ENCODE measurements at regions not wholly inside any gene's neighbourhood (a gene's known extent, or its start where the extent isn't known, plus 50 kb on each side); places are given as distances from the start of the nearest gene placed in this dataset.

DNA sequence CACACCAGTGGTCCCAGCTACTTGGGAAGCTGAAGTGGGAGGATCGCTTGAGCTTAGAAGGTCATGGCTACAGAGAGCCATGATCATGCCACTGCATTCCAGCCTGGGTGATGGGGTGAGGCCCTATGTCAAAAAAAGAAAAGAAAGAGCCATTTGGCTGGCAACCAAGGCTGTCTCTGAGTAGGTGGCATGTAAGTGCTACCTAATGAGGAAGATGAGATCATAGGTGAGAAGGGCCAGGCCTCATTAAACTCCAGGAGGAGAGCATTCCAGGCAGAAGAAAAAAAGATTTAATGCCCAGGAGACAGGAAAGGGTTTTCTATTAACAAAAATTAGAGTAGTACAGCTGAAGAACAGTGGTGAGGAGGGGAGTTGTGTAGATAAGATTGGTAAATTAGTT is 103.4 kb upstream of the ZNF678 start (continued):
- TF ChIP-seq ZNF621 (tag by site-specific recombination; IDR thresholded peaks at IDR 0.05) = no peak
- no peak for TF ChIP-seq ZNF558 (tag by site-specific recombination; IDR thresholded peaks at IDR 0.05)

DNA sequence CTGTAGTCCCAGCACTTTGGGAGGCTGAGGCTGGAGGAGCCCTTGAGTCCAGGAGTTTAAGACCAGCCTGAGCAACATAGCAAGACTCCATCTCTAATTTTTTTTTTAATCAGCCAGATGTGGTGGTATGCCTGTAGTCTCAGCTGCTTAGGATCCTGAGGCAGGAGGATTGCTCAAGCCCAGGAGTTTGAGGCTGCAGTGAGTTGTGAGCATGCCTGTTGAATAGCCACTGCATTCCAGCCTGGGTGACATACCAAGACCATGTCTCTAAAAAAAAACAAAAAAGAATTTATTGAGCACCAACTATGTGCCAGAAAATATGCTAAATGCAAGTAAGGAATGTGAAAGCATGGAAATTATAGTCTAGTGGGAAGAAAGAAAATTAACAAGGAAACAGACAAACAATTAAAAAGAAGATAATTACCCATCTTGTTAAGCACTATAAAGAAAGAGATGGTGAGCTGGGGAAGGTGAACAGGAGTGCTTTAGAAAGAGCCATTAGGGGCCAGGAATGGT is 104.0 kb upstream of the ZNF678 start:
- CTCF ChIA-PET = interaction anchor here (0.6 to 2.4 kb wide), 6 partner anchors 11 to 914 kb away, joined by 3 to 9 read pairs (median 4); no protein-coding TSS in a partner anchor

DNA sequence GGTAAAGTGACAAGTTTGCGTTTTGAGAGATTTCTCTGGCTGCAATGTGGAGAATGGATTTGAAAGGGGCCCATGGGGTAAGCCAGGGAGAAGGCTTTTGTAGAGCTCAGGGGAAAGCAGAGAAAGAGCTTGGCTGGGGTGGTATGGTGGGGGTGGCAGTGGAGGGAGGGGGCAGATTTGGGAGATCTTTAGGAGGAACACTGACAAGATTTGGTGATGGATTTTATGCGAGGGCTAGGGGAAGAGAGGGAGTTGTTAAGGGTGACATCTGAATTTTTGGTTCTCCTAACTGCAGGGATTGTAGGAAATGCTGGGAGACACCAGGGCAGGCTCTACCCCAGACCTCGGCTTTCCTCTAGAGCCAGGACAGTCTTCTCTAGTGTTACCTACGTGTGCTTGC is 108.7 kb upstream of the ZNF678 start:
- no peaks in the 10 kb centered on the region for H3K9me3 ChIP-seq (ENCODE audit: control insufficient read depth, insufficient read depth, low read depth, low read length)
- POLR2A ChIA-PET = interaction anchor here (0.6 kb wide), 1 partner anchor 1004 kb away, joined by 3 read pairs; no protein-coding TSS in a partner anchor
- CTCF ChIA-PET = interaction anchor here (0.6 to 1.1 kb wide), 2 partner anchors 26 to 821 kb away, joined by 3 read pairs; no protein-coding TSS in a partner anchor
- H3K27ac ChIP-seq (ENCODE audit: extremely low read depth, low read depth, low read length) = no peak overlapping the region
- no peaks in the 10 kb centered on the region for H3K36me3 ChIP-seq (ENCODE audit: control insufficient read depth in 2 of 2, insufficient read depth in 1 of 2, low read length in 2 of 2)
- no peak overlapping the region for H3K4me3 ChIP-seq (ENCODE audit: low read depth, low read length)
- TF ChIP-seq, protein P1, sequence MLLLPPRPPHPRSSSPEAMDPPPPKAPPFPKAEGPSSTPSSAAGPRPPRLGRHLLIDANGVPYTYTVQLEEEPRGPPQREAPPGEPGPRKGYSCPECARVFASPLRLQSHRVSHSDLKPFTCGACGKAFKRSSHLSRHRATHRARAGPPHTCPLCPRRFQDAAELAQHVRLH (tag by site-specific recombination; IDR thresholded peaks at IDR 0.05) = no peak
- TF ChIP-seq, protein P2, sequence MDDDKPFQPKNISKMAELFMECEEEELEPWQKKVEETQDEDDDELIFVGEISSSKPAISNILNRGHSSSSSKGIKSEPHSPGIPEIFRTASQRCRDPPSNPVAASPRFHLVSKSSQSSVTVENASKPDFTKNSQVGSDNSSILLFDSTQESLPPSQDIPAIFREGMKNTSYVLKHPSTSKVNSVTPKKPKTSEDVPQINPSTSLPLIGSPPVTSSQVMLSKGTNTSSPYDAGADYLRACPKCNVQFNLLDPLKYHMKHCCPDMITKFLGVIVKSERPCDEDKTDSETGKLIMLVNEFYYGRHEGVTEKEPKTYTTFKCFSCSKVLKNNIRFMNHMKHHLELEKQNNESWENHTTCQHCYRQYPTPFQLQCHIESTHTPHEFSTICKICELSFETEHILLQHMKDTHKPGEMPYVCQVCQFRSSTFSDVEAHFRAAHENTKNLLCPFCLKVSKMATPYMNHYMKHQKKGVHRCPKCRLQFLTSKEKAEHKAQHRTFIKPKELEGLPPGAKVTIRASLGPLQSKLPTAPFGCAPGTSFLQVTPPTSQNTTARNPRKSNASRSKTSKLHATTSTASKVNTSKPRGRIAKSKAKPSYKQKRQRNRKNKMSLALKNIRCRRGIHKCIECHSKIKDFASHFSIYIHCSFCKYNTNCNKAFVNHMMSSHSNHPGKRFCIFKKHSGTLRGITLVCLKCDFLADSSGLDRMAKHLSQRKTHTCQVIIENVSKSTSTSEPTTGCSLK (tag by site-specific recombination; IDR thresholded peaks at IDR 0.05) = no peak
- TF ChIP-seq GLI4 (tag by site-specific recombination; IDR thresholded peaks at IDR 0.05) (no peak), ZNF133 (tag by site-specific recombination; IDR thresholded peaks at IDR 0.05) (no peak), ZNF837 (tag by site-specific recombination; IDR thresholded peaks at IDR 0.05) (no peak), KLF16 (tag by site-specific recombination; IDR thresholded peaks at IDR 0.05) (no peak)
- TF ChIP-seq, protein P3, sequence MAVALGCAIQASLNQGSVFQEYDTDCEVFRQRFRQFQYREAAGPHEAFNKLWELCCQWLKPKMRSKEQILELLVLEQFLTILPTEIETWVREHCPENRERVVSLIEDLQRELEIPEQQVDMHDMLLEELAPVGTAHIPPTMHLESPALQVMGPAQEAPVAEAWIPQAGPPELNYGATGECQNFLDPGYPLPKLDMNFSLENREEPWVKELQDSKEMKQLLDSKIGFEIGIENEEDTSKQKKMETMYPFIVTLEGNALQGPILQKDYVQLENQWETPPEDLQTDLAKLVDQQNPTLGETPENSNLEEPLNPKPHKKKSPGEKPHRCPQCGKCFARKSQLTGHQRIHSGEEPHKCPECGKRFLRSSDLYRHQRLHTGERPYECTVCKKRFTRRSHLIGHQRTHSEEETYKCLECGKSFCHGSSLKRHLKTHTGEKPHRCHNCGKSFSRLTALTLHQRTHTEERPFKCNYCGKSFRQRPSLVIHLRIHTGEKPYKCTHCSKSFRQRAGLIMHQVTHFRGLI (tag by site-specific recombination; IDR thresholded peaks at IDR 0.05) = no peak
- no peaks in the 10 kb centered on the region for H3K4me1 ChIP-seq (ENCODE audit: control insufficient read depth, insufficient read depth, low read length)

More for the DNA sequence above, 104.0 kb upstream of the ZNF678 start:
- H3K9me3 ChIP-seq (ENCODE audit: control insufficient read depth, insufficient read depth, low read depth, low read length) = no peaks in the 10 kb centered on the region
- H3K4me3 ChIP-seq (ENCODE audit: low read depth, low read length) = no peak overlapping the region
- POLR2A ChIA-PET = no interaction called here
- H3K27ac ChIP-seq (ENCODE audit: extremely low read depth, low read depth, low read length) = no peak overlapping the region
- 0 out of 2 replicates have a peak, but pooled peaks cover 4% of the 10 kb centered on the region for H3K4me1 ChIP-seq (ENCODE audit: control insufficient read depth, insufficient read depth, low read length)
- TF ChIP-seq HOXC10 (CRISPR knock-in tag; IDR thresholded peaks at IDR 0.05) (no peak), ZNF391 (tag by site-specific recombination; IDR thresholded peaks at IDR 0.05; ENCODE audit: borderline replicate concordance, low read depth) (no peak), ZNF623 (tag by site-specific recombination; IDR thresholded peaks at IDR 0.05) (no peak), SCRT1 (tag by site-specific recombination; IDR thresholded peaks at IDR 0.05; ENCODE audit: borderline replicate concordance) (peak; percentile 55; the same call in 1 of the 2 replicates), SCRT2 (tag by site-specific recombination; IDR thresholded peaks at IDR 0.05) (peak; percentile 48; the same call in 1 of the 2 replicates), ZNF658 (tag by site-specific recombination; IDR thresholded peaks at IDR 0.05) (no peak), ZNF548 (tag by site-specific recombination; IDR thresholded peaks at IDR 0.05) (no peak), OVOL3 (tag by site-specific recombination; IDR thresholded peaks at IDR 0.05) (no peak), ZNF664 (tag by site-specific recombination; IDR thresholded peaks at IDR 0.05) (peak; percentile 92), ZNF146 (tag by site-specific recombination; IDR thresholded peaks at IDR 0.05) (no peak), ZBTB7A (tag by site-specific recombination; IDR thresholded peaks at IDR 0.05; ENCODE audit: low read depth) (no peak)
- TF ChIP-seq, protein P4, sequence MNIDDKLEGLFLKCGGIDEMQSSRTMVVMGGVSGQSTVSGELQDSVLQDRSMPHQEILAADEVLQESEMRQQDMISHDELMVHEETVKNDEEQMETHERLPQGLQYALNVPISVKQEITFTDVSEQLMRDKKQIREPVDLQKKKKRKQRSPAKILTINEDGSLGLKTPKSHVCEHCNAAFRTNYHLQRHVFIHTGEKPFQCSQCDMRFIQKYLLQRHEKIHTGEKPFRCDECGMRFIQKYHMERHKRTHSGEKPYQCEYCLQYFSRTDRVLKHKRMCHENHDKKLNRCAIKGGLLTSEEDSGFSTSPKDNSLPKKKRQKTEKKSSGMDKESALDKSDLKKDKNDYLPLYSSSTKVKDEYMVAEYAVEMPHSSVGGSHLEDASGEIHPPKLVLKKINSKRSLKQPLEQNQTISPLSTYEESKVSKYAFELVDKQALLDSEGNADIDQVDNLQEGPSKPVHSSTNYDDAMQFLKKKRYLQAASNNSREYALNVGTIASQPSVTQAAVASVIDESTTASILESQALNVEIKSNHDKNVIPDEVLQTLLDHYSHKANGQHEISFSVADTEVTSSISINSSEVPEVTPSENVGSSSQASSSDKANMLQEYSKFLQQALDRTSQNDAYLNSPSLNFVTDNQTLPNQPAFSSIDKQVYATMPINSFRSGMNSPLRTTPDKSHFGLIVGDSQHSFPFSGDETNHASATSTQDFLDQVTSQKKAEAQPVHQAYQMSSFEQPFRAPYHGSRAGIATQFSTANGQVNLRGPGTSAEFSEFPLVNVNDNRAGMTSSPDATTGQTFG (tag by site-specific recombination; IDR thresholded peaks at IDR 0.05; ENCODE audit: borderline replicate concordance) = no peak
- no peaks in the 10 kb centered on the region for H3K36me3 ChIP-seq (ENCODE audit: control insufficient read depth in 2 of 2, insufficient read depth in 1 of 2, low read length in 2 of 2)
